Loucy (cell line): ENCODE measurements at regions not wholly inside any gene's neighbourhood (a gene's known extent, or its start where the extent isn't known, plus 50 kb on each side); places are given as distances from the start of the nearest gene placed in this dataset.

Experiments
- CTCF ChIP-seq: fragments of 200-600 bp; sonication (generic); conservative IDR thresholded peaks from 2 replicates; pipeline ENCODE4 v1.5.1; 2014; ENCODE audit warnings: mild to moderate bottlenecking, antibody characterized with exemption, low read length
- EZH2phosphoT487 ChIP-seq: fragments of 200-600 bp; IDR thresholded peaks from 2 replicates; pipeline ENCODE4 v1.6.1; 2018; ENCODE audit warnings: antibody characterized with exemption, mild to moderate bottlenecking, moderate library complexity, borderline replicate concordance

DNA sequence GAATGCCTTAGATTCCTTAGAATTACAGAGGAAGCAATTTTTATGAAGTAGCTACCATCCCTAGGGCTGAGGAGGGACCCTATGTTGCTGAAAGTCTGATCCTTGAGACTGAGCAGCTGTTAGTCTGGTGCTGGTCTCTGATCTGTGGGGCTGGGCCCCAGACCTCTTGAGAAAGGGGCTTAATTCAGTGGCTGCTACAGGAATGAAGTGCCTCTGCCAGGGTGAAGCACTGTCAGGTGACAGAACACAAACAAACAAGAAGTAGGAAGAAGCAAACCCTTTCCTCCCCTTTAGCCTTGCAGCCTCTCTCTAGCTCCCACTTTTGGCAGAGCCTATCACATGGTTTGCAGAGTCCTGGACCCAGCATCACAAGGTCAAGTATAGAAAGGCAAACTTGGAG is 64.0 kb upstream of the STC2 start:
- TF ChIP-seq CTCF = no peak
- TF ChIP-seq EZH2phosphoT487 = no peak
